ENCODE measurements at regions not wholly inside any gene's neighbourhood (a gene's known extent, or its start where the extent isn't known, plus 50 kb on each side); places are given as distances from the start of the nearest gene placed in this dataset.

GRCh38 chr9:101861472-101861871 is 123.0 kb upstream of the GRIN3A start:
- TF ChIP-seq, protein P1, sequence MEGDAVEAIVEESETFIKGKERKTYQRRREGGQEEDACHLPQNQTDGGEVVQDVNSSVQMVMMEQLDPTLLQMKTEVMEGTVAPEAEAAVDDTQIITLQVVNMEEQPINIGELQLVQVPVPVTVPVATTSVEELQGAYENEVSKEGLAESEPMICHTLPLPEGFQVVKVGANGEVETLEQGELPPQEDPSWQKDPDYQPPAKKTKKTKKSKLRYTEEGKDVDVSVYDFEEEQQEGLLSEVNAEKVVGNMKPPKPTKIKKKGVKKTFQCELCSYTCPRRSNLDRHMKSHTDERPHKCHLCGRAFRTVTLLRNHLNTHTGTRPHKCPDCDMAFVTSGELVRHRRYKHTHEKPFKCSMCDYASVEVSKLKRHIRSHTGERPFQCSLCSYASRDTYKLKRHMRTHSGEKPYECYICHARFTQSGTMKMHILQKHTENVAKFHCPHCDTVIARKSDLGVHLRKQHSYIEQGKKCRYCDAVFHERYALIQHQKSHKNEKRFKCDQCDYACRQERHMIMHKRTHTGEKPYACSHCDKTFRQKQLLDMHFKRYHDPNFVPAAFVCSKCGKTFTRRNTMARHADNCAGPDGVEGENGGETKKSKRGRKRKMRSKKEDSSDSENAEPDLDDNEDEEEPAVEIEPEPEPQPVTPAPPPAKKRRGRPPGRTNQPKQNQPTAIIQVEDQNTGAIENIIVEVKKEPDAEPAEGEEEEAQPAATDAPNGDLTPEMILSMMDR (IDR thresholded peaks at IDR 0.05) = no peak
- TF ChIP-seq POLR2A (IDR thresholded peaks at IDR 0.05) = no peak

Measured in uterus (tissue), 2 donors.